ENCODE measurements at regions not wholly inside any gene's neighbourhood (a gene's known extent, or its start where the extent isn't known, plus 50 kb on each side); places are given as distances from the start of the nearest gene placed in this dataset.

DNA sequence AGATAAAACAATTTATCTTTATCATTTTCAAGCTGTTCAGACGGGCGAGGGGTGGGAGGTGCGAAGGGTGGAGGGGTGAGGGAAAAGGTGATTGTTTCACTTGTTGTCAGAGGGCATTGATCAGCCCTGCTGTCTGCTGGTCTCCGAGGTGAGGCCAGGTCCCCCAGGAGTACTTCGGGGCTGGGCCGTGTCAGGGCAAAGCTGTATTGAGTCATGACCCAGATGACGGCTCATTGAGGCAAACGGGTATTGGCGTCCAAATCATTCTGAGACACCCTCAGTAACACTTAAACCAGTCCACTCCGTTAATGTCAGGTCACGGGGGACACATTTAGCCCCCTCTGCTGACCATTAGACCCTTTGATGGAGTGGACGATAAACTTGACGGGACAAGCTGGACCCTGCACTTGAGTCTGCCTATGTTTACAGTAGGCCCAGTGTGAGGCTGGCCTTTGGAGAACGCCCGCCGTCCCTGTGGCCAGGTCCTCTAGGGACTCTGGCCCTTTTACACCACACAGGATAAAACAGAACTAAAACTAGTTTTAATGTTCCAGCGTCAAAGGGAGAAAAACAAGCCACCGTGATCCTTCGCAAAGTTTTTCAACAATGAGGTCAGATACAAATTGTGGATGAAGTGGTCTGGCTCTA, 502.2 kb upstream of the ZFHX3 start (continued):
- TF ChIP-seq, protein P1, sequence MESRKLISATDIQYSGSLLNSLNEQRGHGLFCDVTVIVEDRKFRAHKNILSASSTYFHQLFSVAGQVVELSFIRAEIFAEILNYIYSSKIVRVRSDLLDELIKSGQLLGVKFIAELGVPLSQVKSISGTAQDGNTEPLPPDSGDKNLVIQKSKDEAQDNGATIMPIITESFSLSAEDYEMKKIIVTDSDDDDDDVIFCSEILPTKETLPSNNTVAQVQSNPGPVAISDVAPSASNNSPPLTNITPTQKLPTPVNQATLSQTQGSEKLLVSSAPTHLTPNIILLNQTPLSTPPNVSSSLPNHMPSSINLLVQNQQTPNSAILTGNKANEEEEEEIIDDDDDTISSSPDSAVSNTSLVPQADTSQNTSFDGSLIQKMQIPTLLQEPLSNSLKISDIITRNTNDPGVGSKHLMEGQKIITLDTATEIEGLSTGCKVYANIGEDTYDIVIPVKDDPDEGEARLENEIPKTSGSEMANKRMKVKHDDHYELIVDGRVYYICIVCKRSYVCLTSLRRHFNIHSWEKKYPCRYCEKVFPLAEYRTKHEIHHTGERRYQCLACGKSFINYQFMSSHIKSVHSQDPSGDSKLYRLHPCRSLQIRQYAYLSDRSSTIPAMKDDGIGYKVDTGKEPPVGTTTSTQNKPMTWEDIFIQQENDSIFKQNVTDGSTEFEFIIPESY (IDR thresholded peaks at IDR 0.05; ENCODE audit: extremely low read depth, insufficient replicate concordance, low read length), result no peak
- TF ChIP-seq, protein P2, sequence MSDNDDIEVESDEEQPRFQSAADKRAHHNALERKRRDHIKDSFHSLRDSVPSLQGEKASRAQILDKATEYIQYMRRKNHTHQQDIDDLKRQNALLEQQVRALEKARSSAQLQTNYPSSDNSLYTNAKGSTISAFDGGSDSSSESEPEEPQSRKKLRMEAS (IDR thresholded peaks at IDR 0.05), result no peak
- TF ChIP-seq SRF (IDR thresholded peaks at IDR 0.05; ENCODE audit: low read depth) (no peak), JUND (IDR thresholded peaks at IDR 0.05) (no peak), ELF1 (IDR thresholded peaks at IDR 0.05; ENCODE audit: borderline replicate concordance, low read depth) (no peak), POLR2A (IDR thresholded peaks at IDR 0.05; ENCODE audit: borderline replicate concordance, extremely low read depth, insufficient read depth, insufficient read length) (no peak), FOSL1 (IDR thresholded peaks at IDR 0.05; ENCODE audit: low read depth) (no peak), YY1 (IDR thresholded peaks at IDR 0.05; ENCODE audit: extremely low read depth, insufficient replicate concordance, low read depth, low read length) (no peak), ZNF274 (IDR thresholded peaks at IDR 0.05; ENCODE audit: low read depth, low read length) (no peak), SIN3A (IDR thresholded peaks at IDR 0.05; ENCODE audit: low read depth) (no peak)
- TF ChIP-seq, protein P3, sequence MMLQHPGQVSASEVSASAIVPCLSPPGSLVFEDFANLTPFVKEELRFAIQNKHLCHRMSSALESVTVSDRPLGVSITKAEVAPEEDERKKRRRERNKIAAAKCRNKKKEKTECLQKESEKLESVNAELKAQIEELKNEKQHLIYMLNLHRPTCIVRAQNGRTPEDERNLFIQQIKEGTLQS (IDR thresholded peaks at IDR 0.05), result no peak
